ENCODE measurements at regions not wholly inside any gene's neighbourhood (a gene's known extent, or its start where the extent isn't known, plus 50 kb on each side); places are given as distances from the start of the nearest gene placed in this dataset.
A peak's percentile ranks its signal among the peaks of the same experiment; 100 is the strongest.

DNA sequence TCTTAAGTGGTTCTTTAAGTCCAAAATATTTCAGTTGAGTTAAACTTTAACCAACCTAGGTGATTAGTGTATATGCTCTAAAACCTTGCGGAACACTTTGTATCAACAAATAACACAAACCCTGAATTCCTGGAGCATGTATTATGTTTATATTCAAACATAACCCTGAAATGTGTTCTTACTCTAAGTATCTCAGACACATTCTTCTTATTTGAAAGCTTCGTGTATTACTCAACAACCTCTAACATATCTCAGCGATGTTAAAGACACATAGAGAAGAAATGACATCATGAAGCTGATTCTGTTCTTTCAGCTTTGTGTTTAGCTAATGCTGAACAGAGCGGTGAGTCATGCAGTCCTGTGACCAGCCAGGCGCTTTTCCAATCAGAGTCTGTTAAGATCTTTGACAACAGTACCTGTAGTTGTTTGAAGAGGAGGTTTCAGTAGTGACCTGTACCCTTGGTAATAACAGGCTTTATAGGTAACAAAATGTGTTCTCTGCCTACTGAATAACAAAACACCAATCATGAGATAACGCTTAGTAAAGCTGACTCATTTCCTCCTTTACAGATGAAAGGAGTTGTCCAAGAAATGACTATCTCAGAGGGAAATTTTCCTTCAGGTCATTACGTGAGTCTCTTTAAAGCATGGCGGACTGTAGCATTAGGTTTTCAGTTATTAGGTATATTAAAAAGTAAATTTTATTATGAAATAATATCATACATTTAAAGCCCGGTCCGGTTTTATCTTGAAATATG is 67.3 kb upstream of the KLF6 start (continued):
- TF ChIP-seq, protein P1, sequence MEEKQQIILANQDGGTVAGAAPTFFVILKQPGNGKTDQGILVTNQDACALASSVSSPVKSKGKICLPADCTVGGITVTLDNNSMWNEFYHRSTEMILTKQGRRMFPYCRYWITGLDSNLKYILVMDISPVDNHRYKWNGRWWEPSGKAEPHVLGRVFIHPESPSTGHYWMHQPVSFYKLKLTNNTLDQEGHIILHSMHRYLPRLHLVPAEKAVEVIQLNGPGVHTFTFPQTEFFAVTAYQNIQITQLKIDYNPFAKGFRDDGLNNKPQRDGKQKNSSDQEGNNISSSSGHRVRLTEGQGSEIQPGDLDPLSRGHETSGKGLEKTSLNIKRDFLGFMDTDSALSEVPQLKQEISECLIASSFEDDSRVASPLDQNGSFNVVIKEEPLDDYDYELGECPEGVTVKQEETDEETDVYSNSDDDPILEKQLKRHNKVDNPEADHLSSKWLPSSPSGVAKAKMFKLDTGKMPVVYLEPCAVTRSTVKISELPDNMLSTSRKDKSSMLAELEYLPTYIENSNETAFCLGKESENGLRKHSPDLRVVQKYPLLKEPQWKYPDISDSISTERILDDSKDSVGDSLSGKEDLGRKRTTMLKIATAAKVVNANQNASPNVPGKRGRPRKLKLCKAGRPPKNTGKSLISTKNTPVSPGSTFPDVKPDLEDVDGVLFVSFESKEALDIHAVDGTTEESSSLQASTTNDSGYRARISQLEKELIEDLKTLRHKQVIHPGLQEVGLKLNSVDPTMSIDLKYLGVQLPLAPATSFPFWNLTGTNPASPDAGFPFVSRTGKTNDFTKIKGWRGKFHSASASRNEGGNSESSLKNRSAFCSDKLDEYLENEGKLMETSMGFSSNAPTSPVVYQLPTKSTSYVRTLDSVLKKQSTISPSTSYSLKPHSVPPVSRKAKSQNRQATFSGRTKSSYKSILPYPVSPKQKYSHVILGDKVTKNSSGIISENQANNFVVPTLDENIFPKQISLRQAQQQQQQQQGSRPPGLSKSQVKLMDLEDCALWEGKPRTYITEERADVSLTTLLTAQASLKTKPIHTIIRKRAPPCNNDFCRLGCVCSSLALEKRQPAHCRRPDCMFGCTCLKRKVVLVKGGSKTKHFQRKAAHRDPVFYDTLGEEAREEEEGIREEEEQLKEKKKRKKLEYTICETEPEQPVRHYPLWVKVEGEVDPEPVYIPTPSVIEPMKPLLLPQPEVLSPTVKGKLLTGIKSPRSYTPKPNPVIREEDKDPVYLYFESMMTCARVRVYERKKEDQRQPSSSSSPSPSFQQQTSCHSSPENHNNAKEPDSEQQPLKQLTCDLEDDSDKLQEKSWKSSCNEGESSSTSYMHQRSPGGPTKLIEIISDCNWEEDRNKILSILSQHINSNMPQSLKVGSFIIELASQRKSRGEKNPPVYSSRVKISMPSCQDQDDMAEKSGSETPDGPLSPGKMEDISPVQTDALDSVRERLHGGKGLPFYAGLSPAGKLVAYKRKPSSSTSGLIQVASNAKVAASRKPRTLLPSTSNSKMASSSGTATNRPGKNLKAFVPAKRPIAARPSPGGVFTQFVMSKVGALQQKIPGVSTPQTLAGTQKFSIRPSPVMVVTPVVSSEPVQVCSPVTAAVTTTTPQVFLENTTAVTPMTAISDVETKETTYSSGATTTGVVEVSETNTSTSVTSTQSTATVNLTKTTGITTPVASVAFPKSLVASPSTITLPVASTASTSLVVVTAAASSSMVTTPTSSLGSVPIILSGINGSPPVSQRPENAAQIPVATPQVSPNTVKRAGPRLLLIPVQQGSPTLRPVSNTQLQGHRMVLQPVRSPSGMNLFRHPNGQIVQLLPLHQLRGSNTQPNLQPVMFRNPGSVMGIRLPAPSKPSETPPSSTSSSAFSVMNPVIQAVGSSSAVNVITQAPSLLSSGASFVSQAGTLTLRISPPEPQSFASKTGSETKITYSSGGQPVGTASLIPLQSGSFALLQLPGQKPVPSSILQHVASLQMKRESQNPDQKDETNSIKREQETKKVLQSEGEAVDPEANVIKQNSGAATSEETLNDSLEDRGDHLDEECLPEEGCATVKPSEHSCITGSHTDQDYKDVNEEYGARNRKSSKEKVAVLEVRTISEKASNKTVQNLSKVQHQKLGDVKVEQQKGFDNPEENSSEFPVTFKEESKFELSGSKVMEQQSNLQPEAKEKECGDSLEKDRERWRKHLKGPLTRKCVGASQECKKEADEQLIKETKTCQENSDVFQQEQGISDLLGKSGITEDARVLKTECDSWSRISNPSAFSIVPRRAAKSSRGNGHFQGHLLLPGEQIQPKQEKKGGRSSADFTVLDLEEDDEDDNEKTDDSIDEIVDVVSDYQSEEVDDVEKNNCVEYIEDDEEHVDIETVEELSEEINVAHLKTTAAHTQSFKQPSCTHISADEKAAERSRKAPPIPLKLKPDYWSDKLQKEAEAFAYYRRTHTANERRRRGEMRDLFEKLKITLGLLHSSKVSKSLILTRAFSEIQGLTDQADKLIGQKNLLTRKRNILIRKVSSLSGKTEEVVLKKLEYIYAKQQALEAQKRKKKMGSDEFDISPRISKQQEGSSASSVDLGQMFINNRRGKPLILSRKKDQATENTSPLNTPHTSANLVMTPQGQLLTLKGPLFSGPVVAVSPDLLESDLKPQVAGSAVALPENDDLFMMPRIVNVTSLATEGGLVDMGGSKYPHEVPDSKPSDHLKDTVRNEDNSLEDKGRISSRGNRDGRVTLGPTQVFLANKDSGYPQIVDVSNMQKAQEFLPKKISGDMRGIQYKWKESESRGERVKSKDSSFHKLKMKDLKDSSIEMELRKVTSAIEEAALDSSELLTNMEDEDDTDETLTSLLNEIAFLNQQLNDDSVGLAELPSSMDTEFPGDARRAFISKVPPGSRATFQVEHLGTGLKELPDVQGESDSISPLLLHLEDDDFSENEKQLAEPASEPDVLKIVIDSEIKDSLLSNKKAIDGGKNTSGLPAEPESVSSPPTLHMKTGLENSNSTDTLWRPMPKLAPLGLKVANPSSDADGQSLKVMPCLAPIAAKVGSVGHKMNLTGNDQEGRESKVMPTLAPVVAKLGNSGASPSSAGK (IDR thresholded peaks at IDR 0.05): peak; percentile 24; the same call in 1 of the 2 replicates
- TF ChIP-seq XRCC3 (IDR thresholded peaks at IDR 0.05) (no peak), CTBP1 (IDR thresholded peaks at IDR 0.05; ENCODE audit: borderline replicate concordance) (peak; percentile 80), GABPB2 (CRISPR knock-in tag; conservative IDR thresholded peaks at IDR 0.05) (no peak), CBX1 (IDR thresholded peaks at IDR 0.05; ENCODE audit: low read depth) (no peak), ZFPM2 (CRISPR knock-in tag; IDR thresholded peaks at IDR 0.05) (no peak)
- TF ChIP-seq, protein P2, sequence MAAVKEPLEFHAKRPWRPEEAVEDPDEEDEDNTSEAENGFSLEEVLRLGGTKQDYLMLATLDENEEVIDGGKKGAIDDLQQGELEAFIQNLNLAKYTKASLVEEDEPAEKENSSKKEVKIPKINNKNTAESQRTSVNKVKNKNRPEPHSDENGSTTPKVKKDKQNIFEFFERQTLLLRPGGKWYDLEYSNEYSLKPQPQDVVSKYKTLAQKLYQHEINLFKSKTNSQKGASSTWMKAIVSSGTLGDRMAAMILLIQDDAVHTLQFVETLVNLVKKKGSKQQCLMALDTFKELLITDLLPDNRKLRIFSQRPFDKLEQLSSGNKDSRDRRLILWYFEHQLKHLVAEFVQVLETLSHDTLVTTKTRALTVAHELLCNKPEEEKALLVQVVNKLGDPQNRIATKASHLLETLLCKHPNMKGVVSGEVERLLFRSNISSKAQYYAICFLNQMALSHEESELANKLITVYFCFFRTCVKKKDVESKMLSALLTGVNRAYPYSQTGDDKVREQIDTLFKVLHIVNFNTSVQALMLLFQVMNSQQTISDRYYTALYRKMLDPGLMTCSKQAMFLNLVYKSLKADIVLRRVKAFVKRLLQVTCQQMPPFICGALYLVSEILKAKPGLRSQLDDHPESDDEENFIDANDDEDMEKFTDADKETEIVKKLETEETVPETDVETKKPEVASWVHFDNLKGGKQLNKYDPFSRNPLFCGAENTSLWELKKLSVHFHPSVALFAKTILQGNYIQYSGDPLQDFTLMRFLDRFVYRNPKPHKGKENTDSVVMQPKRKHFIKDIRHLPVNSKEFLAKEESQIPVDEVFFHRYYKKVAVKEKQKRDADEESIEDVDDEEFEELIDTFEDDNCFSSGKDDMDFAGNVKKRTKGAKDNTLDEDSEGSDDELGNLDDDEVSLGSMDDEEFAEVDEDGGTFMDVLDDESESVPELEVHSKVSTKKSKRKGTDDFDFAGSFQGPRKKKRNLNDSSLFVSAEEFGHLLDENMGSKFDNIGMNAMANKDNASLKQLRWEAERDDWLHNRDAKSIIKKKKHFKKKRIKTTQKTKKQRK (IDR thresholded peaks at IDR 0.05; ENCODE audit: borderline replicate concordance, low read depth, low read length): no peak
- TF ChIP-seq, protein P3, sequence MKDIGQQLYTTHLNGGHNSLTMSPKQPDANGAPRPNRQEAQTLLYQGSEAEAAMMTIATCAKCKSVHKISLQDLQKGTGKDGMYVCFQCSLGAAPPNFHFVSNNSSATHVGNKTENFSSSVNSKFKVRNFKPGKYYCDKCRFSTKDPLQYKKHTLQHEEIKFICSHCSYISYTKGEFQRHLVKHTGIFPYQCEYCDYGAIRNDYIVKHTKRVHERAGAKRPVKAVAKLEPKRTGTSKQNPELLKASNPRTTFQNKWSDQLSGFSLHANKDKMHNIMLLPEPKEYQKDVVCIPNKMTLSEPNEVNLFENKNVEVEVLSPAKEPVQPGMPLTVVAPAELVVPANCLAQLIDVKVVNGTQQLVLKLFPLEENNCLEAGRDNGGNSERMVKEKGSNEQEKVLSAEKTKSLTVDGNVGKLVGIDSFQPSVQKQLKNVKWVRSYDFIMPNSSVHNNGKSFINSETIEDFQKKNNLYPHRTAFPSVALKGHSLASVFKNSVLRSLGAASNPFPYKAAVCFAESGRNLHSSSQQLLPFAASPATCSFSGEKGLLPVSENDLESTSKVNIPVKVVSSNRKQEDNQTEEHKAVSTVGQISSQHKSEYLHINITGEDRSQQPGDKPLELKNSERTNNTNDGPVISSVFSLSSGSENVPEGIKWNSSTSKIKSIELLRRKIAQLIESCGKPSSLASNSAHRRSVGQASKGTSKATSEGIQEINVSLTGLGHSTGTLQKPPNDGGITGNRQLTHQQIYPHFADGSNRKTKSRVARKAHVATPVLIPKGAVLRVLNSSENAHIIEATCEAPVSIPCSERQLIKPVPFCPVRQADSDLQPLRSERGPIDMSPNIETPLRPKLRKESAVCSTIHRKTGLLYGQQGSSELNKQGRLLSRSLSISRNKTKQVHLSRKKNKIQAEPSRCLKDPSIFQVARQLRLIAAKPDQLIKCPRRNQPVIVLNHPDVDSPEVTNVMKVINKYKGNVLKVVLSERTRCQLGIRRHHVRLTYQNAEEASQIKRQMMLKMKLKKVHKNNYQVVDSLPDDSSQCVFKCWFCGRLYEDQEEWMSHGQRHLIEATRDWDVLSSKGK (CRISPR knock-in tag; IDR thresholded peaks at IDR 0.05): no peak

Measured in K562 (cell line).